Fibroblast of pulmonary artery (primary cell): ENCODE measurements at regions not wholly inside any gene's neighbourhood (a gene's known extent, or its start where the extent isn't known, plus 50 kb on each side); places are given as distances from the start of the nearest gene placed in this dataset.
"Not testable (repeated sequence)": the region's sequence is repeated elsewhere in the genome, so short reads cannot be mapped to it uniquely, and the experiment has no call there.

Source experiments
- DNase-seq: peaks from one replicate; pipeline ENCODE4 v3.0.0-alpha.2; 2010; ENCODE audit warnings: low read depth
- H3K4me3 ChIP-seq: replicated peaks from 2 replicates; pipeline ENCODE4 v1.5.1; 2011; ENCODE audit warnings: low read depth, mild to moderate bottlenecking, control low read depth, low read length, moderate library complexity
- TF ChIP-seq, protein P1 (sequence below): IDR thresholded peaks from 2 replicates; pipeline ENCODE4 v1.5.1; 2011; ENCODE audit warnings: mild to moderate bottlenecking, control low read depth, low read length, inconsistent platforms; ENCODE audit errors: missing control alignments

DNA sequence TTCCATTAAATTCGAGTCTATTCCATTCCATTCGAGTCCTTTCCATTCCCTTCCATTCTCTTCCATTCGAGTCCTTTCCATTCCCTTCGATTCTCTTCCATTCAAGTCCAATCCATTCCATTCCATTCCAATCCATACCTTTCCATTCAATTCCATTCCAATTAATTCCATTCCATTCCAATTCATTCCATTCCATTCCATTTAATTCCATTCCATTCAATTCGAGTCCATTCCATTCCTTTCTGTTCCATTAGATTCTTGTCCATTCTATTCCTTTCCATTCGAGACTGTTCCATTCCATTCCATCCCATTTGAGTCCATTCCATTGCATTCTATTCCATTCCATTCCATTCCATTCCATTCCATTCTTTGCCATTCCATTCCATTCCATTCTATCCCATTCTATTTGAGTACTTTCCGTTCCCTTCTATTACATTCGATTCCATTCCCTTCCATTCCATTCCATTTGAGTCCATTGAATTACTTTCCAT is 1130.0 kb downstream of the RPIA start:
- no peak for DNase-seq
- TF ChIP-seq, protein P1, sequence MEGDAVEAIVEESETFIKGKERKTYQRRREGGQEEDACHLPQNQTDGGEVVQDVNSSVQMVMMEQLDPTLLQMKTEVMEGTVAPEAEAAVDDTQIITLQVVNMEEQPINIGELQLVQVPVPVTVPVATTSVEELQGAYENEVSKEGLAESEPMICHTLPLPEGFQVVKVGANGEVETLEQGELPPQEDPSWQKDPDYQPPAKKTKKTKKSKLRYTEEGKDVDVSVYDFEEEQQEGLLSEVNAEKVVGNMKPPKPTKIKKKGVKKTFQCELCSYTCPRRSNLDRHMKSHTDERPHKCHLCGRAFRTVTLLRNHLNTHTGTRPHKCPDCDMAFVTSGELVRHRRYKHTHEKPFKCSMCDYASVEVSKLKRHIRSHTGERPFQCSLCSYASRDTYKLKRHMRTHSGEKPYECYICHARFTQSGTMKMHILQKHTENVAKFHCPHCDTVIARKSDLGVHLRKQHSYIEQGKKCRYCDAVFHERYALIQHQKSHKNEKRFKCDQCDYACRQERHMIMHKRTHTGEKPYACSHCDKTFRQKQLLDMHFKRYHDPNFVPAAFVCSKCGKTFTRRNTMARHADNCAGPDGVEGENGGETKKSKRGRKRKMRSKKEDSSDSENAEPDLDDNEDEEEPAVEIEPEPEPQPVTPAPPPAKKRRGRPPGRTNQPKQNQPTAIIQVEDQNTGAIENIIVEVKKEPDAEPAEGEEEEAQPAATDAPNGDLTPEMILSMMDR, result no peak
- no peak overlapping the region for H3K4me3 ChIP-seq

DNA sequence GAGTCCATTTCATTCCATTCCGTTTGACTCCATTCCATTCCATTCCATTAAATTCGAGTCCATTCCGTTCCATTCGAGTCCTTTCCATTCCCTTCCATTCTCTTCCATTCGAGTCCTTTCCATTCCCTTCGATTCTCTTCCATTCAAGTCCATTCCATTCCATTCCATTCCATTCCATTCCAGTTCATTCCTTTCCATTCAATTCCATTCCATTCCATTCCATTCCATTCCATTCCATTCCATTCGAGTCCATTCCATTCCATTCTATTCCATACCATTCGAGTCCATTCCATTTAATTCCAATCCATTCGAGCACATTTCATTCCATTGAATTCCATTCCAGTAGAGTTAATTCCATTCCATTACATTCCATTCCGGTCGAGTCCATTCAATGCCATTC is 1130.9 kb downstream of the RPIA start:
- DNase-seq, H3K4me3 ChIP-seq: not testable (repeated sequence)

DNA sequence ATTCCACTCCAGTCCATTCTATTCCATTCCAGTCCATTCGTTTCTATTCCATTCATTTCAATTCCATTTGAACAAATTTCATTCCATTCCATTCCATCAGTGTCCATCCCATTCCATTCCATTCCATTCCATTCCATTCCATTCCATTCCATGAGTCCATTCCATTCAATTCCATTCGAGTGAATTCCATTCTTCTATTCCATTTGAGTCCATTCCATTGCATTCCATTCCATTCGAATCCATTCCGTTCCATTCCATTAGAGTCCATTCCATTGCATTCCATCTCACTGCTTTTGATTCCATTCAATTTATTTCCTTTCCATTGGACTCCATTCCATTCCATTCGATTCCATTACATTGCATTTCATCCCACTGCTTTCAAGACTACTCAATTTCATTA is 1132.1 kb downstream of the RPIA start:
- TF ChIP-seq, protein P1, result no peak
- H3K4me3 ChIP-seq, result no peak overlapping the region
- DNase-seq, result no peak

DNA sequence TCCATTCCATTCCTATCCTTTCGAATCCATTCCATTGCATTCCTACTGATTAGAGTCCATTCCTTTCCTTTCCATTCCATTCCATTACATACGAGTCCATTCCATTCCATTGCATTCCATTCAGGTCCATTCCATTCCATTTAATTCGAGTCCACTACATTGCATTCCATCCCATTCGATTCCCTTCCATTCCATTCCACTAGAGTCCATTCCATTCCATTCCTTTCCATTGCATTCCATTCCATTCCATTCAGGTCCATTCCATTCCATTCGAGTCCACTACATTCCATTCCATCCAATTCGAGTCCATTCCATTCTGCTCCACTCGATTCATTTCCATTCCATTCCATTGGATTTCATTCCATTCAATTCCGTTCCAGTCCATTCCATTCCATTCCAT is 1133.6 kb downstream of the RPIA start:
- no peak for DNase-seq
- TF ChIP-seq, protein P1, result no peak
- H3K4me3 ChIP-seq, result no peak overlapping the region

DNA sequence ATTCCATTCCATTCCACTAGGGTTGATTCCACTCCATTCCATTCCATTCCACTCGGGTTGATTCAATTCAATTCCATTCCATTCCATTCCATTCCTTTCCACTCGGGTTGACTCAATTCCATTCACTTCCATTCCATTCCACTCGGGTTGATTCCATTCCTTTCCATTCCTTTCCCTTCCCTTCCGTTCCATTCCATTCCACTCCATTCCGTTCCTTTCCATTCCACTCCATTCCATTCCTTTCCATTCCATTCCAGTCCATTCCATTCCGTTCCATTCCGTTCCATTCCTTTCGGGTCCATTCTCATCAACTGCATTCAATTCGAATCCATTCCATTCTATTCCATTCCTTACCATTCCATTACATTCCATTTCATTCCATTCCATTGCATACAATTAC is 1135.3 kb downstream of the RPIA start:
- not testable (repeated sequence) for H3K4me3 ChIP-seq

DNA sequence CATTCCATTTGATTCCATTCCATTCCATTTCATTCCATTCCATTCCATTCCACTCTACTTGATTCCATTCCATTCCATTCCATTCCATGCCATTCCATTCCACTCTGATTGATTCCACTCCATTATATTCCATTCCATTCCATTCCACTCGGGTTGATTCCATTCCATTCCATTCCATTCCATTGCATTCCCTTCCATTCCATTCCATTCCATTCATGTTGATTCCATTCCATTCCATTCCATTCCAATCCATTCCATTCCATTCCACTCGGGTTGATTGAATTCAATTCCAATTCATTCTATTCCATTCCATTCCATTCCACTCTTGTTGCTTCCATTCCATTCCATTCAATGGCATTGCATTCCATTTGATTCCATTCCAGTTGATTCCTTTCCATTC is 1136.4 kb downstream of the RPIA start:
- not testable (repeated sequence) for H3K4me3 ChIP-seq, DNase-seq

More for the DNA sequence above, 1135.3 kb downstream of the RPIA start:
- DNase-seq, result not testable (repeated sequence)

DNA sequence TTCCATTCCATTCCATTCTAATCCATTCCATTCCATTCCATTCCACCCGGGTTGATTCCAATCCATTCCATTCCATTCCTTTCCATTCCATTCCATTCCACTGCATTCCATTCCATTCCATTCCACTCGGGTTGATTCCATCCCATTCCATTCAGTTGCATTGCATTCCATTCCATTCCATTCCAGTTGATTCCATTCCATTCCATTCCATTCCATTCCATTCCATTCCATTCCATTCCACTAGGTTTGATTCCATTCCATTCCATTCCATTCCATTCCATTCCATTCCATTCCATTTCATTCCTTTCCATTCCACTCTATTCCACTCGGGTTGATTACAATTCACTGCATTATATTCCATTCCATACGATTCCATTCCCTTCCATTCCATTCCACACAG is 1136.9 kb downstream of the RPIA start:
- not testable (repeated sequence) for H3K4me3 ChIP-seq, DNase-seq

DNA sequence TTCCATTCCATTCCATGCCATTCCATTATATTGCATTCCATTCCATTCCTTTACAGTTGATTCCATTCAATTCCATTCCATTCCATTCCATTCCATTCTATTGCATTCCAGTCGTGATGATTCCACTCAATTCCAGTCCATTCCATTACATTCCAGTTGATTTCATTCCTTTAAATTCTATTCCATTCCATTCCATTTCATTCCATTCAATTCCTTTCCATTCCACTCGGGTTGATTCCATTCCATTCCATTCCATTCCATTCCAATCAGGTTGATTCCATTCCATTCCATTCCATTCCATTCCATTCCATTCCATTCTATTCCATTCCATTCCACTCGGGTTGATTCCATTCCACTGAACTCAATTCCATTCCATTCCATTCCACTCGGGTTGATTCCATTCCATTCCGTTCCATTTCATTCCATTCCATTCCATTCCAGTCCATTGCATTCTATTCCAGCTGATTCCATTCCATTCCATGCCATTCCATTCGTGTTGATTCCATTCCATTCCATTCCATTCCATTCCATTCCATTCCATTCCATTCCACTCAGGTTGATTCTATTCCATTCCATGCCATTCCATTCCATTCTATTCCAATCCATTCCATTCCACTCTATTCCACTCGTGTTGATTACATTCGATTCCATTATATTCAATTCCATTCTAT is 1137.6 kb downstream of the RPIA start:
- H3K4me3 ChIP-seq, DNase-seq: not testable (repeated sequence)

DNA sequence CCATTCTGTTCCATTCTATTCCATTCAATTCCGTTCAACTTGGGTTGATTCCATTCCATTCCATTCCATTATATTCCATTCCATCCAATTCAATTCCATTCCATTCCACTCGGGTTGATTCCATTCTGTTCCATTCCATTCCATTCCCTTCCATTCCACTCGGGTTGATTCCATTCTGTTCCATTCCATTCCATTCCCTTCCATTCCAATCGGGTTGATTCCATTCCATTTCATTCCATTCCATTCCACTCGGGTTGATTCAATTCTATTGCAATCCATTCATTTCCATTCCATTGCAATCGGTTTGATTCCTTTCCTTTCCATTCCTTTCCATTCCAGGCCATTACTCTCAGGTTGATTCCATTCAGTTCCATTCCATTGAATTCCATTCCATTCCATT is 1138.4 kb downstream of the RPIA start:
- TF ChIP-seq, protein P1, result no peak
- DNase-seq, result no peak
- H3K4me3 ChIP-seq, result no peak overlapping the region

DNA sequence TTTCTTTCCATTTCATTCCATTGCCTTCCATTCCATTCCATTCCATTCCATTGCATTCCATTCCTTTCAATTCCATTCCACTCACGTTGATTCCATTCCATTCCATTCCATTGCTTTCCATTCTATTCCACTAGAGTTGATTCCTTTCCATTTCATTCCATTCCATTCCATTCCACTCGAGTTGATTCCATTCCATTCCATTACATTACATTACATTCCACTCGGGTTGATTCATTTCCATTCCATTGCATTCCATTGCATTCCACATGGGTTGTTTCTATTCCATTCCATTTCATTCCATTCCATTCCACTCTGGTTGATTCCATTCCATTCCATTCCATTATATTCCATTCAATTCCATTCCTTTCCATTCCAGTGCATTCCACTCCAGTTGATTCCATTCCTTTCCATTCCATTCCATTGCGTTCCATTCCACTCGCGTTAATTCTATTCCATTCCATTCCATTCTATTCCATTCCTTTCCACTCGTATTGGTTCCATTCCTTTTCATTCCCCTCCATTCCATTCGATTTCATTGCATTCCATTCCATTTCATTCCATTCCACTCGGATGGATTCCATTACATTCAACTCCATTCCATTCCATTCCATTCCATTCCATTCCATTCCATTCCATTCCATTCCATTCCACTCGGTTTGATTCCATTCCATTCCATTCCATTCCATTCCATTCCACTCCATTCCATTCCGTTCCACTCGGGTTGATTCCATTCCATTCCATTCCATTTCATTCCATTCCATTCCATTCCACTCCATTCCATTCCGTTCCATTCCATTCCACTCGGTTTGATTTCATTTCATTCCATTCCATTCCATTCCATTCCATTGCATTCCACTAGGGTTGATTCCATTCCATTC is 1139.1 kb downstream of the RPIA start:
- not testable (repeated sequence) for DNase-seq, H3K4me3 ChIP-seq
